Aorta (tissue), 5 donors: ENCODE measurements at regions not wholly inside any gene's neighbourhood (a gene's known extent, or its start where the extent isn't known, plus 50 kb on each side); places are given as distances from the start of the nearest gene placed in this dataset.
"Not testable (repeated sequence)": the region's sequence is repeated elsewhere in the genome, so short reads cannot be mapped to it uniquely, and the experiment has no call there.

Experiments used
- ATAC-seq: fragments of 200-7000 bp; cut with Tn5 transposase; one replicate; pipeline ENCODE4 v1.9.1; 2022; ENCODE audit warnings: moderate library complexity; ENCODE audit not compliant: low FRiP score
- DNase-seq, 2 donors: peaks; one replicate each; pipeline ENCODE4 v3.0.0-alpha.2; 2020
- H3K27ac ChIP-seq, 2 donors: one replicate each; pipeline ENCODE4 v1.5.1; 2013; ENCODE audit warnings: low read length in 2 of 2, mild to moderate bottlenecking in 2 of 2, moderate library complexity in 2 of 2, control low read depth in 1 of 2, inconsistent platforms in 1 of 2, low read depth in 1 of 2
- H3K27me3 ChIP-seq, 2 donors: one replicate each; pipeline ENCODE4 v1.6.1; 2013; ENCODE audit warnings: control low read depth in 1 of 2, low read length in 1 of 2, mild to moderate bottlenecking in 1 of 2, moderate library complexity in 1 of 2; ENCODE audit not compliant: insufficient read depth in 2 of 2, control insufficient read depth in 1 of 2
- H3K36me3 ChIP-seq, 2 donors: one replicate each; pipeline ENCODE4 v1.6.1; 2013; ENCODE audit warnings: control low read depth in 1 of 2, low read length in 1 of 2, mild to moderate bottlenecking in 1 of 2; ENCODE audit not compliant: insufficient read depth in 2 of 2, control insufficient read depth in 1 of 2
- H3K4me1 ChIP-seq, 2 donors: one replicate each; pipeline ENCODE4 v1.6.1; 2013; ENCODE audit warnings: low read length in 2 of 2, control low read depth in 1 of 2, mild to moderate bottlenecking in 1 of 2, moderate library complexity in 1 of 2; ENCODE audit not compliant: insufficient read depth in 2 of 2, control insufficient read depth in 1 of 2
- H3K4me3 ChIP-seq, 2 donors: one replicate each; pipeline ENCODE4 v1.5.1; 2013; ENCODE audit warnings: low read length in 2 of 2, control low read depth in 1 of 2, mild to moderate bottlenecking in 1 of 2
- H3K9me3 ChIP-seq: one replicate; pipeline ENCODE4 v1.6.1; 2013; ENCODE audit warnings: mild to moderate bottlenecking, low read length; ENCODE audit not compliant: control insufficient read depth
- WGBS, 2 donors: extraction: QIAGEN DNeasy Blood & Tissue Kit; methylation state at CpG; one replicate each; pipeline ENCODE4 v1.1.7; 2013; 5-methylcytosine and 5-hydroxymethylcytosine counted together
- intact Hi-C, 2 donors: fragments of 100-400 bp; cut with DNase I; formaldehyde crosslinking; loops; one replicate each; pipeline versions ENCODE4 v1.14.2 to v1.15.0; 2022
- donor health status: healthy with polysubstance abuse.
- donor health status: Bipolar disorder and iron deficiency.
- donor health status: DM: no; HTN: no; CAD: no.
- donor health status: DM: no; HTN: no; CAD: no.
- donor health status: DM: yes; HTN: yes; CAD: no.

DNA sequence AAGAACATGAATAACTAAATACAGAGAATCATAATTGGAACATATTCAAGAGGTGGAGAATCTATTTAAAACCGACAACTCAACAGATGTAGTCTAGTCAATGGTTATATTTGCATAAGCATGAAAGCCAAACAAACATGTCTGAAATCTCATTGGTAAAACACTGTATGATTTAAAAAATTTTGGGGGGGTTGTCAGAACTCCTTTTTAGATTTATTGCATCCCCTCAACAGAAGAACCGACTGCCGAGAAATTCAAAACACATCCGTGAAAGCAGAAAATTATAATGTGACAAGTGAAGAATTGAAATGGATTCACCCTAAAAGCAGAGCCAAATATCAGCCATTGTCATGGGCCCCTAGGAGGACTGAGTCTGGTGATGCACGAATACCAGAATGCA lies 633.4 kb upstream of the KCNMB2 start:
- no peaks in the 10 kb centered on the region for H3K27me3 ChIP-seq
- peaks cover 2% of the 10 kb centered on the region for H3K9me3 ChIP-seq
- peak overlapping the region in 1 of 2 donors; percentile 54 for H3K27ac ChIP-seq
- no peak overlapping the region for H3K4me3 ChIP-seq
- ATAC-seq: no peak
- intact Hi-C loops: loop anchor here (10.0 kb wide), 2 partner anchors 422 to 482 kb away; no protein-coding TSS in a partner anchor
- no peaks in the 10 kb centered on the region for H3K36me3 ChIP-seq
- no peak for DNase-seq
- WGBS, 2 donors: 66 to 75% methylated on average over 5 of the region's 5 CpGs
- peaks cover 2 to 16% of the 10 kb centered on the region in 2 donors for H3K4me1 ChIP-seq

DNA sequence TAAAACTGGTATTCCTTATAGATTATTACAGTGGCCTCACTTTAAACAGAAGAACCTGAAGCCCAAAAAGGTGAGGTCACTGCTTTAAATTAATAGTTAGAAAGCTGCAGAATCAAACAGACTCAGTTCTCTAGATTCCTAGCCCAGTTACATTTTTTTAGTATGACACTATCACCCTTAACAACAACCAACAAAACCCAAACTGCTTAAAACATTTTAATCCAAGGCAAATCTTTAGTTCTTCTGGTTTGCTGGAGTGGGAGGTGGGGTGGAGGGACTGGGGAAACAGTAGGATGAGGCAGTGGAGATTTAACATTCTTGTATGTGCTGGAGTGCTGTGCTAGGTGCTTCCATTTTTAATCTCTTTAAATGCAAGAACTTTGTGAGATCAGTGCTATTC lies 631.6 kb upstream of the KCNMB2 start:
- no peak for DNase-seq
- intact Hi-C loops: loop anchor here (5.0 to 10.0 kb wide), 3 partner anchors 420 to 542 kb away; no protein-coding TSS in a partner anchor
- no peak for ATAC-seq
- Histone ChIP-seq H3K4me1 (peaks cover 2 to 16% of the 10 kb centered on the region in 2 donors), H3K27ac (peak overlapping the region; percentile 63 to 89), H3K36me3 (no peaks in the 10 kb centered on the region), H3K27me3 (no peaks in the 10 kb centered on the region), H3K9me3 (peaks cover 2% of the 10 kb centered on the region), H3K4me3 (no peak overlapping the region)

DNA sequence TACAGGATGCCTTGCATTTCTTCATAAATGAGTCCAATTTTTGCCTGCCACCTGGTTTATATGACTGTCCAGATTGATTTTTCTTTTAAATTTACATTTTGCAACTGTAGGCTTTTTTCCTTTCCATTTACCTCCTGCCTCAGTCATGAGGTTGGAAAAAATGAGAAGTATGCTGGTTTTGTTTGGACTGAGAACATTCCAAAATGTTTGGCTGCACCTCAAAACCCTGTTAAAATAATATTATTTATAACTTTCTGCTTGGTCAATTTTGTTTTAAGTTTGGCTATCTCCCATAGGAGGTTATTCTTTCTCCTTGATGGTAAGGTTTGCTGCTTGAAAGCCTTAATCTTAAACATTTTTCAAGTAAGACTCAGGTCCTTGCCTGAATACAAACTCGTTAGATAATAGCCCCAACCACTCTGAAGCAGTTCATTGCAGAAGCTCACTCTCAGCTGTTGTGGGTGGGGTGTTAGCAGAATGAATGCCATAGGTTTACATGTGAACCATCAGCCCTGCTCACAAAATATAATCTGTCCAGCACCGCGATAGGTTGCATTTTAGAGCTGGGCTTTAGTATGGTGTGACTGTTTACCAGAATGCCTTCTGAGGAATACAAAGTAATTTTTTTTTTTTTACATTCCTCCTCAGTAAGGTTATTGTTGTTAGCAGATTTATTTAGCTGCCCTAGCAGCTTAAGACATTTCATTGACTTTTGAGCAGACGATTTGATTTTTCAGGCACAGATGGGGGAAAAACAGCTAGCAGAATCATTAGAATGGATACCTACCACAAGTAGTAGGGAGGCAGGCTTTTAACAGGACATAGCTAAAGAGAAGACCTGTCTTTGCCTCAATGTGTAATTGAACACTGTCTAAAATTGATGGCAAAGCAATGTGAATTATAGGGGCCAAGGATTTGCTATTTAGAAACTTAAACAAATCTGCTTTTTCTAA lies 630.8 kb upstream of the KCNMB2 start:
- ATAC-seq (peak; percentile 80), DNase-seq (no peak)
- H3K36me3 ChIP-seq: no peaks in the 10 kb centered on the region
- intact Hi-C loops: loop anchor here (5.0 to 10.0 kb wide), 3 partner anchors 419 to 543 kb away; no protein-coding TSS in a partner anchor
- no peaks in the 10 kb centered on the region for H3K9me3 ChIP-seq
- WGBS, 2 donors: 1 to 4% methylated on average over 4 of the region's 4 CpGs
- no peaks in the 10 kb centered on the region for H3K27me3 ChIP-seq
- peak overlapping the region; percentile 90 to 93 for H3K27ac ChIP-seq
- peaks cover 2 to 16% of the 10 kb centered on the region in 2 donors for H3K4me1 ChIP-seq
- H3K4me3 ChIP-seq: no peak overlapping the region

DNA sequence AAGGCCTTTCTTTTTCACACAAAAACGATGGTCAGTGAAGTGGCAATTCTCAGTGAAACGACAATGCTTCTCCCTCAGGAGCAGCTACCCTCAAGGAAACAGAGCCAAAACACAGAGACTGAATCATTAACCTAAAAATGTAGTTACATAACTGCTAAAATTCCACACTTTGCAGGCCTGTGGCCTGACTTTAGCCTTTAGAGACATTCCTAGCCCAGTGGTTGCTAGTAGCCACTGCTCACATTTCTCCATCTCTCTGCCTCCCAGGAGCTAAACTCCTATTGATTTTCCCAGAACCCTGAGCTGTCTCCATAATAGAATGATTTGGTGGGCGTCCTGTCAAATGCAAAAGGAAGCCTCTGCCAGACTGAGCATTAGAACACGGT lies 630.1 kb upstream of the KCNMB2 start:
- intact Hi-C loops: loop anchor here (5.0 to 10.0 kb wide), 3 partner anchors 419 to 544 kb away; no protein-coding TSS in a partner anchor
- DNase-seq (no peak), ATAC-seq (peak; percentile 88)
- H3K27ac ChIP-seq: peak overlapping the region; percentile 90 to 93
- H3K4me3 ChIP-seq: no peak overlapping the region
- H3K9me3 ChIP-seq: no peaks in the 10 kb centered on the region
- no peaks in the 10 kb centered on the region for H3K27me3 ChIP-seq
- H3K36me3 ChIP-seq: no peaks in the 10 kb centered on the region
- 9 to 11% methylated on average over 4 of the region's 4 CpGs for WGBS, 2 donors
- H3K4me1 ChIP-seq: peaks cover 2 to 16% of the 10 kb centered on the region in 2 donors

DNA sequence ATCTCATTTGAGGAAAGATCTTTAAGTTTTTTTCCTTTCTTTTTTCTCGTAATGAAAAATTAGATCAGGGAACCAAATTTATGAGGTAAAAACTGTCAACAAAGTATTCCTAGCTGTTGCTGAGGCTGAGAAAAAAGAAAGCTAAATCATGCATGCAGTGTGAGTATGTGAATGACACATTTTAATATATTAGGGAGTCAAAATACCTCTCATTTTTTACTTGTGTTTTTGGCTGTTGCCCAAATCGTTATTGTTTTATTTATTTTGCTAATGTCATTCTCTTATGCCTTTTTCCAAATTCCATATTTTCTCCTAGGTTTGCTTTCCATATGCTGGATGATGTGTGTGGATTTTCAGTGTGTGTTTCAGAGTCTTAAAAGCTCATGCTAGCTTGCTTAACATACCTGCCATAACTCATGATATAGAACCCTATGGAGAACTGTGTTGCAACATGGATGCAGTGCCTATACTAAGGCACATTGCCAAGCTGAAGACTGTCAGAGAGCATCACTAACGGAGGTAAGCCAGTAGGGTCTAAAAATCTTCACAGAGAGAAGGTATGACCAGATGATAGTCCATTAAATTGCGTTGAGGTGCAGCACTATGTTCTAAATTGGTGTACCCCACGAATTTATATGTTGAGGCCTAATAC lies 629.5 kb upstream of the KCNMB2 start:
- intact Hi-C loops: loop anchor here (5.0 to 10.0 kb wide), 3 partner anchors 418 to 544 kb away; no protein-coding TSS in a partner anchor
- Histone ChIP-seq H3K4me3 (no peak overlapping the region), H3K4me1 (peaks cover 2 to 16% of the 10 kb centered on the region in 2 donors), H3K9me3 (no peaks in the 10 kb centered on the region), H3K36me3 (no peaks in the 10 kb centered on the region), H3K27me3 (no peaks in the 10 kb centered on the region), H3K27ac (peak overlapping the region; percentile 87 to 97)
- 52 to 54% methylated on average over 5 of the region's 5 CpGs for WGBS, 2 donors
- ATAC-seq (no peak), DNase-seq (no peak)

DNA sequence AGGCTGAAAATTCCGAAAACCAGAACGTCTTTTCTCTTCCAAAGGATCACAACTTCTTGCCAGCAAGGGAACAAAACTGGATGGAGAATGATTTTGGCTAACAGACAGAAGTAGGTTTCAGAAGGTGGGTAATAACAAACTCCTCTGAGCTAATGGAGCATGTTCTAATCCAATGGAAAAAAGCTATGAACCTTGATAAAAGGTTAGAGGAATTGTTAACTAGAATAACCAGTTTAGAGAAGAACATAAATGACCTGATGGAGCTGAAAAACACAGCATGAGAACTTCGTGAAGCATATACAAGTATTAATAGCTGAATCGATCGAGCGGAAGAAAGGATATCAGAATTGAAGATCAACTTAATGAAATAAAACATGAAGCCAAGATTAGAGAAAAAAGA lies 626.7 kb upstream of the KCNMB2 start:
- not testable (repeated sequence) for H3K27ac ChIP-seq, DNase-seq, H3K4me3 ChIP-seq, H3K36me3 ChIP-seq, H3K9me3 ChIP-seq, ATAC-seq, H3K27me3 ChIP-seq
- H3K4me1 ChIP-seq: peaks cover 2 to 12% of the 10 kb centered on the region in 2 donors
- WGBS, 2 donors: 81 to 82% methylated on average over 6 of the region's 6 CpGs
- intact Hi-C loops: loop anchor here (5.0 to 10.0 kb wide), 3 partner anchors 415 to 547 kb away; no protein-coding TSS in a partner anchor

DNA sequence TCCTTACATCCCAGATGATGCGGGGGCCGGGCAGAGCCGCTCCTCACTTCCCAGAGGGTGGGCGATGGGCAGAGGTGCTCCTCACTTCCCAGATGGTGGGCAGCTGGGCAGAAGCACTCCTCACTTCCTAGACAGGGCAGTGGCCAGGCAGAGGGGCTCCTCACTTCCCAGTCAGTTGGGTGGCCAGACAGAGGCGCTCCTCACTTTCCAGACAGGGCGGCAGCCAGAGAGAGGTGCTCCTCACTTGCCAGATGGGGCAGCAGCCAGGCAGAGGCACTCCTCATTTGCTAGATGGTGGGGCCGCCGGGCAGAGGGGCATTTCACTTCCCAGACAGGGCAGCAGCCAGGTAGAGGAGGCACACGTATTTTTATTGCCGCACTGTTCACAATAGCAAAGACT lies 622.0 kb upstream of the KCNMB2 start:
- ATAC-seq: peak; percentile 19
- Histone ChIP-seq H3K4me1 (no peaks in the 10 kb centered on the region), H3K36me3 (no peaks in the 10 kb centered on the region), H3K4me3 (no peak overlapping the region), H3K9me3 (no peaks in the 10 kb centered on the region), H3K27ac (no peak overlapping the region), H3K27me3 (no peaks in the 10 kb centered on the region)
- intact Hi-C loops: no loop called here
- 97% methylated on average over 10 of the region's 10 CpGs for WGBS, 2 donors
- peak in 1 of 2 donors; percentile 67 for DNase-seq

DNA sequence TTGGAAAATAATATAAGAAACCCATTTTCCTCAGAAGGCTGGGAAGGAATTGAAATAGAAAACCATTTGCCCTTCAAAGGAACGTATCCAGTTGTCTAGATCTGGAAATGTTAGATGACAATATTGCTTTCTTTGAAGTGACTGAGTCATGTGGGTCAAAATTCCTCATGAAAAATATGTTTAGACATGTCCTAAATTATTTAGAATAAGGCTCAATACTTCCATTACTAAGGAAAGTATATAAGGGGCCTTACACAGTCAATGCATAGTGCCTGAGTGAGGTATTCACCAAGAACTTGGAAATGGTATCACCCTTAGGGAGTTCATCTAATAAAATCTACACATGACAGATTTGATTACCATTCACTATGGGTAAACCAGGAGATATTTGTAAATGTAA lies 619.8 kb upstream of the KCNMB2 start:
- no peaks in the 10 kb centered on the region for H3K27me3 ChIP-seq
- intact Hi-C loops: no loop called here
- H3K4me3 ChIP-seq: no peak overlapping the region
- H3K4me1 ChIP-seq: no peaks in the 10 kb centered on the region
- H3K27ac ChIP-seq: no peak overlapping the region
- no peaks in the 10 kb centered on the region for H3K9me3 ChIP-seq
- 89 to 92% methylated on average over 1 of the region's 1 CpG for WGBS, 2 donors
- ATAC-seq: no peak
- no peak for DNase-seq
- no peaks in the 10 kb centered on the region for H3K36me3 ChIP-seq
